Panc1 (cell line): ENCODE measurements at regions not wholly inside any gene's neighbourhood (a gene's known extent, or its start where the extent isn't known, plus 50 kb on each side); places are given as distances from the start of the nearest gene placed in this dataset.

Experiments used
- ATAC-seq: fragments of 200-7000 bp; cut with Tn5 transposase; 2 replicates; pipeline ENCODE4 v1.9.1; 2020; ENCODE audit warnings: mild to moderate bottlenecking, moderate library complexity
- BruUV-seq: library from RNA; stranded (reverse); fragments of 400-500 nt; replicated peaks from 2 replicates; lab custom pipeline; 2021; lab: Mats Ljungman, UMichigan
- CTCF ChIA-PET: fragments of 300-600 bp; sonication (Branson Sonifier 250); formaldehyde crosslinking; loops from one replicate; lab custom pipeline; 2022; ENCODE audit warnings: antibody characterized with exemption; lab: Charles Lee
- POLR2A ChIA-PET: fragments of 300-600 bp; sonication (Branson Sonifier 250); formaldehyde crosslinking; loops from one replicate; lab custom pipeline; 2022; ENCODE audit warnings: antibody characterized with exemption; lab: Charles Lee
- DNase-seq: peaks from one replicate; pipeline ENCODE4 v3.0.0-alpha.2; 2010; ENCODE audit warnings: low read depth, low spot score
- H3K27ac ChIP-seq: 2 replicates; pipeline ENCODE4 v1.5.1; 2011; ENCODE audit warnings: mild to moderate bottlenecking, low read length, inconsistent platforms
- H3K27me3 ChIP-seq: fragments of 200-500 bp; sonication (Bioruptor generic); 2 replicates; pipeline ENCODE4 v1.6.0; 2014; ENCODE audit warnings: low read length, inconsistent platforms; ENCODE audit not compliant: control insufficient read depth, insufficient read depth
- H3K36me3 ChIP-seq: fragments of 200-500 bp; sonication (Bioruptor generic); 2 replicates; pipeline ENCODE4 v1.5.1; 2014; ENCODE audit warnings: inconsistent platforms, mild to moderate bottlenecking, low read length, moderate library complexity; ENCODE audit not compliant: control insufficient read depth, insufficient read depth
- H3K4me1 ChIP-seq: 2 replicates; pipeline ENCODE4 v1.5.1; 2011; ENCODE audit warnings: inconsistent platforms, mild to moderate bottlenecking, low read length, moderate library complexity; ENCODE audit not compliant: control insufficient read depth, insufficient read depth
- H3K4me3 ChIP-seq, 2 experiments: 2 replicates each; pipeline ENCODE4 v1.5.1; 2011 to 2012; ENCODE audit warnings: low read depth in 2 of 2, low read length in 2 of 2, mild to moderate bottlenecking in 2 of 2, inconsistent platforms in 1 of 2, moderate library complexity in 1 of 2
- H3K9me3 ChIP-seq: fragments of 200-500 bp; sonication (Bioruptor generic); 2 replicates; pipeline ENCODE4 v1.5.1; 2014; ENCODE audit warnings: low read depth, mild to moderate bottlenecking, inconsistent platforms, low read length, moderate library complexity; ENCODE audit not compliant: control insufficient read depth, insufficient read depth
- CTCF ChIP-seq: fragments of 450-650 bp; IDR thresholded peaks from 2 replicates; pipeline ENCODE4 v1.5.1; 2017; ENCODE audit warnings: mild to moderate bottlenecking
- POLR2AphosphoS5 ChIP-seq: IDR thresholded peaks from 2 replicates; pipeline ENCODE4 v1.6.1; 2012; ENCODE audit warnings: mild to moderate bottlenecking, low read depth, low read length, moderate library complexity
- REST ChIP-seq, 2 experiments: IDR thresholded peaks; 2 replicates each; pipeline ENCODE4 v1.6.1; 2011 to 2012; ENCODE audit warnings: low read depth in 2 of 2, control low read depth in 1 of 2, low read length in 1 of 2, mild to moderate bottlenecking in 1 of 2, moderate library complexity in 1 of 2; ENCODE audit not compliant: insufficient read depth in 1 of 2
- SIN3A ChIP-seq: IDR thresholded peaks from 2 replicates; pipeline ENCODE4 v1.6.1; 2012; ENCODE audit warnings: low read depth, mild to moderate bottlenecking, low read length, moderate library complexity, borderline replicate concordance; ENCODE audit not compliant: insufficient read depth
- TCF7L2 ChIP-seq: IDR thresholded peaks from 2 replicates; pipeline ENCODE4 v1.6.1; 2011; ENCODE audit warnings: mild to moderate bottlenecking, low read depth, low read length, inconsistent platforms
- in situ Hi-C: cut with HindIII; loops from 2 replicates; pipeline ENCODE4 v1.10.0; 2016; ENCODE audit warnings: low sequenced_read_pairs, low pct_unique_long_range_greater_than_20kb
- intact Hi-C: fragments of 100-400 bp; cut with micrococcal nuclease; formaldehyde crosslinking; loops from one replicate; pipeline ENCODE4 v1.10.0; 2022; ENCODE audit not compliant: unreplicated experiment

- Histone ChIP-seq H3K36me3 (no peaks in the 10 kb centered on the region), H3K27me3 (no peaks in the 10 kb centered on the region), H3K4me3 (no peak overlapping the region), H3K9me3 (no peaks in the 10 kb centered on the region), H3K4me1 (no peaks in the 10 kb centered on the region), H3K27ac (no peak overlapping the region)
- ChIA-PET POLR2A (no interaction called here), CTCF (no interaction called here)
- in situ Hi-C loops = no loop called here
- TF ChIP-seq CTCF (no peak), TCF7L2 (no peak), SIN3A (no peak), POLR2AphosphoS5 (no peak), REST (IDR thresholded peaks at IDR 0.05; ENCODE audit: insufficient read depth in 1 of 2, low read depth in 2 of 2, low read length in 1 of 2) (no peak)
- ATAC-seq (no peak), DNase-seq (no peak)
- BruUV-seq = no TSS peak
- intact Hi-C loops = no loop called here
Observed at GRCh38 chr12:81015510-81015909, 62.4 kb upstream of the ACSS3 start.

GRCh38 chr12:81010641-81011040, 67.2 kb upstream of the ACSS3 start:
- H3K27ac ChIP-seq = no peak overlapping the region
- no peaks in the 10 kb centered on the region for H3K27me3 ChIP-seq
- in situ Hi-C loops (no loop called here), intact Hi-C loops (no loop called here)
- BruUV-seq = no TSS peak
- TF ChIP-seq POLR2AphosphoS5 = no peak
- TF ChIP-seq REST (IDR thresholded peaks at IDR 0.05; ENCODE audit: insufficient read depth in 1 of 2, low read depth in 2 of 2, low read length in 1 of 2) = no peak
- TF ChIP-seq CTCF = no peak
- TF ChIP-seq TCF7L2 = no peak
- no peak for TF ChIP-seq SIN3A
- POLR2A ChIA-PET = no interaction called here
- CTCF ChIA-PET = no interaction called here
- H3K4me3 ChIP-seq = no peak overlapping the region
- H3K4me1 ChIP-seq = no peaks in the 10 kb centered on the region
- no peak for DNase-seq
- no peak for ATAC-seq
- no peaks in the 10 kb centered on the region for H3K9me3 ChIP-seq
- H3K36me3 ChIP-seq = no peaks in the 10 kb centered on the region
